RWPE1 (cell line): ENCODE measurements at regions not wholly inside any gene's neighbourhood (a gene's known extent, or its start where the extent isn't known, plus 50 kb on each side); places are given as distances from the start of the nearest gene placed in this dataset.
A peak's percentile ranks its signal among the peaks of the same experiment; 100 is the strongest.

Experiments
- CTCF ChIA-PET: fragments of 350-600 bp; sonication (Branson Sonifier 250); formaldehyde crosslinking; extraction: SDS; loops from one replicate; lab custom pipeline; 2021; lab: Yijun Ruan, JAX
- POLR2A ChIA-PET: fragments of 400-600 bp; formaldehyde crosslinking; extraction: SDS; loops from one replicate; lab custom pipeline; 2020; ENCODE audit warnings: antibody characterized with exemption; ENCODE audit not compliant: low non-redundant PET; lab: Yijun Ruan, JAX
- DNase-seq: peaks from one replicate; pipeline ENCODE4 v3.0.0; 2012; ENCODE audit warnings: low spot score
- H3K27ac ChIP-seq: fragments of 450-650 bp; 2 replicates; pipeline ENCODE4 v1.5.1; 2017
- CTCF ChIP-seq: fragments of 450-650 bp; conservative IDR thresholded peaks from 2 replicates; pipeline ENCODE4 v1.5.1; 2017; ENCODE audit warnings: low read depth, mild to moderate bottlenecking

DNA sequence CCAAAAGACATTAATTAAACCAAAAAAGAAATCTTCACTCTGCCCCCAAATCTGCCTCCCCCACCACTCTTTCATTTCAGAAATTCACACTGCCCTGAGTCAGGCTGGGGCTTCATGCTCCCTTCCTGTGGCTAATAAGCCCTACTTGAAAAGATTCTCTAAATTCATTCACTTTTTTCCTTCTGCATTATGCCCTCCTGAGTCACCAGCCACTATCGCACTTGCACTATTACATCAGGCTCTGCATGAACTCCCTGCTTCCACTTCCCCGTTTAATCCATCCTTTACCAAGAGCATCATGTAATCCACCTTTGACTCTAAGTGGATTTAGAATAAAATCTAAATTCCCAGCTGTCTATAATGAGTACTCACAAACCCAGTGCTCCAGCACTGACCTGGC is 295.4 kb upstream of the KLF3 start:
- peak; percentile 13 for DNase-seq
- POLR2A ChIA-PET = no interaction called here
- CTCF ChIA-PET = no interaction called here
- TF ChIP-seq CTCF = no peak
- H3K27ac ChIP-seq = no peak overlapping the region

DNA sequence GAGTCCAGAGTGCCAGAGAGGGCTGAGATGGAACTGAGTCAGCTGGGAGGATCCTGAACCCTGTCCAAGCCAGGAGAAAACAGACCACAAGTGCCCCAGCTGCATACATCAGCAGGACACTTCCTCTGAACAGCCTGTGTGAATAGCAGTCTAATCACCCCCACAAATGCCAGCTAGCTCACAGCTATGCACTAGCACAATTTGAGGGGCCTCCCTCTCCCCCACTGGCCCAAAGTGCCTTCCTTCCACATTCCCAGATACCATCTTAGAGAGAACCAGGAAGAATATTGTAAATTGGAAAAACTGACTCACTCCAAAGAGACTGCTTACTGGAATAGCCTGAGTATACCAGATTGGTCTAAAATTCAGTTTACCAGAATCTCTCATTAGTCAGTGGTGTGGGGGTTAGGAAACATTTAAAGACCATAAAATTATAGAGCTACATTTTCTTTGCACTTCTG is 292.6 kb upstream of the KLF3 start:
- no peak for DNase-seq
- TF ChIP-seq CTCF = no peak
- H3K27ac ChIP-seq = peak overlapping the region; percentile 8; the same call in 1 of the 2 replicates
- ChIA-PET CTCF (interaction anchor here (0.6 to 0.7 kb wide), 2 partner anchors 46 to 140 kb away, joined by 3 read pairs; no protein-coding TSS in a partner anchor), POLR2A (no interaction called here)

DNA sequence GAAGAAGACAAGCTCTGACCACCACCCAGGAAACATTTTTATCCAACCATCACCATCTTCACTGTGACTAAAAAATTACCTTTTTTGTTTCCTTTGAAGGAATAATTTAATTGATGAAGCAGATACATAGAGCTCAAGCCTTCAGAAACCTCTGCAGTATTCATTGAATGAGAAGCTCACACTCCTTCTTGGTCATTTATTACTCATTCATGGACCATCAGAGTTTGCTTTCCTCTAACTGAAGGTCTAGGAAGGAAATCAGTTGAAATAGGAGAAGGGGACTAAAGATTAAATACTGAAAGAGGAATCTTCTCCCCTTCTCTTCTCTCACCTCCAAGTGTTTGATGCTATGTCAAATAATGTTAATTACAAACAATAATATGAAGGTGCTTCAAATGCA is 290.6 kb upstream of the KLF3 start:
- CTCF ChIA-PET = interaction anchor here (0.7 kb wide), 1 partner anchor 341 kb away, joined by 3 read pairs; no protein-coding TSS in a partner anchor
- no peak for DNase-seq
- H3K27ac ChIP-seq = no peak overlapping the region
- no peak for TF ChIP-seq CTCF
- POLR2A ChIA-PET = no interaction called here

DNA sequence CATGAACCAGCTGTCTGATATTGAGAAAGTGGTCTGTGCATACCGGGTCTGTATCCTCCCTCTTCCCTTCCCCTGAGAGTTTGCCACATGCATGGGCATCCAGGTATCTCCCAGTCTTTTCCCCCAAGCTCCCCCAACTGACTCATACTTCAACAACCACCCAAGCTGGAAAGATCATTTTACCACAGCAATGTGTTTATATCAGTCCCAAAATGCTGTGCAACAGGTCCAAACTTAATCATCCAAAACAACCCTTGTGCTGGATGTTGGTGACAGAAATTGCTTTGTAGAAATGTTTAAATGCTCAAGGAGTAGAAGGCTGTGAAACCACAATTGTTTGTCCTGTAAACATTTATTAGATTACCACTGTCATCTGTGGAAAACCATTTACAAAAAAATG is 286.8 kb upstream of the KLF3 start:
- no peak for DNase-seq
- POLR2A ChIA-PET = no interaction called here
- CTCF ChIA-PET = no interaction called here
- no peak for TF ChIP-seq CTCF
- H3K27ac ChIP-seq = no peak overlapping the region

DNA sequence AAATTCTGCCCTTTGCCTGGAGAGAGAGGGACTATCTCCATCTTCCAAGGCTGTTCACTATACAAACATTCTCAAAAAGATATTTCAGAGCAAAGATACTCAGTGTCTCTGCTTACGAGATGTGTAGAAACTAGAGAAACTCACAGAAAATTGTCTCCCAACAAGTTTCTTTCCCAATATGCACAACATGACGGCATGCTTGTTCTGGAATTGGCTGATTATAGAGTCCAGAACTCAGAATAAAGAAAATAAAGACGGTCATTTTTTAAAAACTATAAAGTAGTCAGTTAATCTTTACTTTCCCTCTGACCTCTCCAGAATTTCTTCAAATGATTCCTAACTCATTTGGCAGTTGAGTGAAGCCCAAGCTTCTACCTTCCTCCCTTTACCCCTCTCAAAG is 285.5 kb upstream of the KLF3 start:
- TF ChIP-seq CTCF = no peak
- no peak for DNase-seq
- CTCF ChIA-PET = no interaction called here
- POLR2A ChIA-PET = no interaction called here
- H3K27ac ChIP-seq = no peak overlapping the region

GRCh38 chr4:38381788-38382187 is 282.2 kb upstream of the KLF3 start:
- TF ChIP-seq CTCF = no peak
- ChIA-PET POLR2A (no interaction called here), CTCF (no interaction called here)
- no peak for DNase-seq
- H3K27ac ChIP-seq = no peak overlapping the region
